Testis (tissue), 2 donors: ENCODE measurements at regions not wholly inside any gene's neighbourhood (a gene's known extent, or its start where the extent isn't known, plus 50 kb on each side); places are given as distances from the start of the nearest gene placed in this dataset.

Experiments used
- DNase-seq: peaks from one replicate; pipeline ENCODE4 v3.0.0-alpha.2; 2019
- H3K27ac ChIP-seq, 2 donors: fragments of 200-600 bp; sonication (generic); one replicate each; pipeline ENCODE4 v1.5.1; 2019
- H3K27me3 ChIP-seq: fragments of 200-600 bp; sonication (generic); one replicate; pipeline ENCODE4 v1.5.1; 2019
- H3K36me3 ChIP-seq: fragments of 200-600 bp; sonication (generic); one replicate; pipeline ENCODE4 v1.5.1; 2017; ENCODE audit warnings: low read depth; ENCODE audit errors: missing control alignments
- H3K4me1 ChIP-seq: fragments of 200-600 bp; sonication (generic); one replicate; pipeline ENCODE4 v1.5.1; 2019
- H3K4me3 ChIP-seq, 2 donors: fragments of 200-600 bp; sonication (generic); one replicate each; pipeline ENCODE4 v1.5.1; 2017 to 2019
- H3K9me3 ChIP-seq: fragments of 200-600 bp; sonication (generic); one replicate; pipeline ENCODE4 v1.5.1; 2017
- CTCF ChIP-seq, 3 experiments: fragments of 450-650 bp in 2 of 3; fragments of 200-600 bp in 1 of 3; sonication (generic) in 1 of 3; IDR thresholded peaks; one replicate each; pipeline ENCODE4 v1.5.1; 2016 to 2019; ENCODE audit warnings: antibody characterized with exemption in 3 of 3, mild to moderate bottlenecking in 2 of 3, moderate library complexity in 1 of 3
- POLR2A ChIP-seq: fragments of 450-650 bp; IDR thresholded peaks from one replicate; pipeline ENCODE4 v1.6.1; 2017; ENCODE audit warnings: antibody characterized with exemption, mild to moderate bottlenecking, moderate library complexity
- WGBS, 2 donors: methylation state at CpG; one replicate each; pipeline ENCODE4 v1.1.5; 2018; 5-methylcytosine and 5-hydroxymethylcytosine counted together
- intact Hi-C: fragments of 100-400 bp; cut with DNase I; formaldehyde crosslinking; loops from one replicate; pipeline ENCODE4 v1.15.1; 2023; ENCODE audit warnings: low total_unique reads

GRCh38 chr19:30136611-30137195 is 194.7 kb downstream of the URI1 start:
- H3K4me1 ChIP-seq = no peaks in the 10 kb centered on the region
- DNase-seq = no peak
- H3K27me3 ChIP-seq = no peaks in the 10 kb centered on the region
- H3K4me3 ChIP-seq = no peak overlapping the region
- no peak overlapping the region for H3K27ac ChIP-seq
- TF ChIP-seq POLR2A = no peak
- no peak for TF ChIP-seq CTCF (IDR thresholded peaks at IDR 0.05)
- 71 to 73% methylated on average over 5 of the region's 5 CpGs for WGBS, 2 donors
- H3K9me3 ChIP-seq = no peaks in the 10 kb centered on the region
- intact Hi-C loops = no loop called here
- no peaks in the 10 kb centered on the region for H3K36me3 ChIP-seq

- TF ChIP-seq POLR2A = no peak
- no peak for TF ChIP-seq CTCF (IDR thresholded peaks at IDR 0.05)
- intact Hi-C loops = no loop called here
These were observed 195.7 kb downstream of the URI1 start for GRCh38 chr19:30137747-30138146.

GRCh38 chr19:30144242-30144758 is 202.3 kb downstream of the URI1 start:
- H3K36me3 ChIP-seq = no peaks in the 10 kb centered on the region
- no peak overlapping the region for H3K4me3 ChIP-seq
- H3K27me3 ChIP-seq = no peaks in the 10 kb centered on the region
- no peaks in the 10 kb centered on the region for H3K4me1 ChIP-seq
- H3K27ac ChIP-seq = no peak overlapping the region
- intact Hi-C loops = no loop called here
- H3K9me3 ChIP-seq = no peaks in the 10 kb centered on the region
- 86 to 87% methylated on average over 13 to 14 of the region's 14 CpGs for WGBS, 2 donors
- TF ChIP-seq POLR2A (no peak), CTCF (IDR thresholded peaks at IDR 0.05) (no peak)
- no peak for DNase-seq

More at GRCh38 chr19:30137747-30138146, 195.7 kb downstream of the URI1 start:
- H3K27me3 ChIP-seq = no peaks in the 10 kb centered on the region
- 81 to 90% methylated on average over 5 of the region's 5 CpGs for WGBS, 2 donors
- no peaks in the 10 kb centered on the region for H3K4me1 ChIP-seq
- no peak overlapping the region for H3K27ac ChIP-seq
- DNase-seq = no peak
- H3K36me3 ChIP-seq = no peaks in the 10 kb centered on the region
- H3K9me3 ChIP-seq = no peaks in the 10 kb centered on the region
- no peak overlapping the region for H3K4me3 ChIP-seq

- no peak overlapping the region for H3K27ac ChIP-seq
- 71 to 88% methylated on average over 17 to 19 of the region's 19 CpGs for WGBS, 2 donors
- H3K4me3 ChIP-seq = no peak overlapping the region
- DNase-seq = no peak
- TF ChIP-seq CTCF (IDR thresholded peaks at IDR 0.05) (no peak), POLR2A (no peak)
- H3K9me3 ChIP-seq = no peaks in the 10 kb centered on the region
- H3K4me1 ChIP-seq = no peaks in the 10 kb centered on the region
- H3K36me3 ChIP-seq = no peaks in the 10 kb centered on the region
- no peaks in the 10 kb centered on the region for H3K27me3 ChIP-seq
- intact Hi-C loops = no loop called here
These were observed 202.8 kb downstream of the URI1 start for GRCh38 chr19:30144802-30145201.

- Histone ChIP-seq H3K36me3 (no peaks in the 10 kb centered on the region), H3K4me1 (no peaks in the 10 kb centered on the region), H3K4me3 (no peak overlapping the region), H3K27ac (no peak overlapping the region), H3K27me3 (no peaks in the 10 kb centered on the region), H3K9me3 (no peaks in the 10 kb centered on the region)
- intact Hi-C loops = no loop called here
- DNase-seq = no peak
- TF ChIP-seq CTCF (IDR thresholded peaks at IDR 0.05) (no peak), POLR2A (no peak)
- 69 to 71% methylated on average over 8 of the region's 8 CpGs for WGBS, 2 donors
These were observed 203.4 kb downstream of the URI1 start for GRCh38 chr19:30145467-30145866.
